HG03521 (cell line): ENCODE measurements at regions not wholly inside any gene's neighbourhood (a gene's known extent, or its start where the extent isn't known, plus 50 kb on each side); places are given as distances from the start of the nearest gene placed in this dataset.

Experiments
- ATAC-seq: cut with Tn5 transposase; IDR thresholded peaks from one replicate; pipeline ENCODE4 v1.9.1; 2021; ENCODE audit warnings: mild to moderate bottlenecking, moderate library complexity; ENCODE audit not compliant: unreplicated experiment

- ATAC-seq = no peak
Observed at GRCh38 chr11:28657378-28658030, 549.3 kb downstream of the METTL15 start.

GRCh38 chr11:28654191-28654590 lies 546.0 kb downstream of the METTL15 start:
- no peak for ATAC-seq

GRCh38 chr11:28649922-28650321 lies 541.7 kb downstream of the METTL15 start:
- no peak for ATAC-seq

- no peak for ATAC-seq
Observed at GRCh38 chr11:28636566-28636965, 528.4 kb downstream of the METTL15 start.

GRCh38 chr11:28636033-28636432 lies 527.8 kb downstream of the METTL15 start:
- ATAC-seq = no peak

GRCh38 chr11:28632338-28632737 lies 524.1 kb downstream of the METTL15 start:
- no peak for ATAC-seq

GRCh38 chr11:28631148-28631547 lies 523.0 kb downstream of the METTL15 start:
- ATAC-seq = no peak

- ATAC-seq = no peak
Observed at GRCh38 chr11:28629235-28629634, 521.0 kb downstream of the METTL15 start.

GRCh38 chr11:28628412-28628811 lies 520.2 kb downstream of the METTL15 start:
- ATAC-seq = no peak

GRCh38 chr11:28627690-28628255 lies 519.6 kb downstream of the METTL15 start:
- no peak for ATAC-seq

- ATAC-seq = no peak
Observed at GRCh38 chr11:28625532-28625931, 517.3 kb downstream of the METTL15 start.

GRCh38 chr11:28621753-28622152 lies 513.6 kb downstream of the METTL15 start:
- no peak for ATAC-seq

- no peak for ATAC-seq
Observed at GRCh38 chr11:28619846-28620540, 511.8 kb downstream of the METTL15 start.

- no peak for ATAC-seq
Observed at GRCh38 chr11:28618416-28618815, 510.2 kb downstream of the METTL15 start.

GRCh38 chr11:28616160-28616965 lies 508.2 kb downstream of the METTL15 start:
- ATAC-seq = no peak

GRCh38 chr11:28615542-28615941 lies 507.4 kb downstream of the METTL15 start:
- no peak for ATAC-seq

- ATAC-seq = no peak
Observed at GRCh38 chr11:28606930-28607329, 498.7 kb downstream of the METTL15 start.

GRCh38 chr11:28599656-28600055 lies 491.5 kb downstream of the METTL15 start:
- no peak for ATAC-seq

GRCh38 chr11:28598531-28598930 lies 490.3 kb downstream of the METTL15 start:
- ATAC-seq = no peak

GRCh38 chr11:28596816-28597215 lies 488.6 kb downstream of the METTL15 start:
- ATAC-seq = no peak

- no peak for ATAC-seq
Observed at GRCh38 chr11:28592141-28592540, 484.0 kb downstream of the METTL15 start.
